Right renal cortex interstitium (tissue), 3 donors: ENCODE measurements at regions not wholly inside any gene's neighbourhood (a gene's known extent, or its start where the extent isn't known, plus 50 kb on each side); places are given as distances from the start of the nearest gene placed in this dataset.

Source experiments
- DNase-seq, 3 donors: peaks; one replicate each; pipeline ENCODE4 v3.0.0-alpha.2; 2013; ENCODE audit warnings: low read depth in 3 of 3, low spot score in 2 of 3

DNA sequence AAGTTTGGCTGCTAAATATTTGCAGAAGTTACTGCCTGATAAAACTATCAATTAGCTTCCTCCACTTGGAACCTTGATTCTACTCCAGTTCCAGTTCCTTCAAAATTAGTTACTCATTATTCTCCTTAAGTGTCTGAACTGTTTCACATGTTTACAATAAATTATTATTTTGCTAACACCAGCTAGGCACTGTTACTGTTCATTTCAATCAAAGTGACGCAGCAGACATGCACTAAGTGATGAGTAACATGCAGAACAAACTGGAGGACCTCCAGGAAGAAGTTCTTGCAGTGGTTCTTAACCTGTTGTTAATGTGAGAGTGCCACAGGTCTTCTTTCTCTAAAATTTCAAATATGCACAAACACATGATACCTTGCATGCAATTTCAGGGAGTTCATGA, 491.8 kb upstream of the SEMA3A start:
- DNase-seq, result no peak

DNA sequence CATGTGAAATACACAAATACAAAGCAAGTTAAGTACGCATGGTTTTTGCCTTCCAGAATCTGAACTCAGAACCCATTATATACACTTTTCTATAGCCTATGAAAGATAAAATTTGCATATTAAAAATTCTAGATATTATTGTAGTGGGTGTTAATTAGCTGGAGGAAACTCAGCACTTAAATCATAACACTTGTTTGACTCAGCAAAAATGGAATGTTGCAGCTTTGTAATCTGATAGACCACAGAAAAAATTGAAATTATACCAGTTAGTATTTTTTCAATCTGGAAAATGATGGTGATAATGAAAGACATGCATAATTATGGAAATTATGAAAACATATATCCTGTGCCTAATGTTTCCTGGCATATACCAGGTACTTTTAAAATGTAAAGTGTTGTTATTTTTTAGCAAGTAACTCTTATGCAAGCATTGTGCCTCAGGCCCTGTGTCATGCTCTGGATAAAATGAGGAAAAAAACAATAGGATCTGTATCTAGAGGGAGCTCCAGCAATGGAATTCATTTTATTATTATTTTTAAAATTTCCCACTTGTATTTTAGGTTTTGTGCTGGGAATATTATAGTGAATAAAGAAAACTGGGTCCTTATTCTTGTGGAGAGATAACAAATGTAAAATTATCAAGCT, 490.4 kb upstream of the SEMA3A start:
- no peak for DNase-seq

DNA sequence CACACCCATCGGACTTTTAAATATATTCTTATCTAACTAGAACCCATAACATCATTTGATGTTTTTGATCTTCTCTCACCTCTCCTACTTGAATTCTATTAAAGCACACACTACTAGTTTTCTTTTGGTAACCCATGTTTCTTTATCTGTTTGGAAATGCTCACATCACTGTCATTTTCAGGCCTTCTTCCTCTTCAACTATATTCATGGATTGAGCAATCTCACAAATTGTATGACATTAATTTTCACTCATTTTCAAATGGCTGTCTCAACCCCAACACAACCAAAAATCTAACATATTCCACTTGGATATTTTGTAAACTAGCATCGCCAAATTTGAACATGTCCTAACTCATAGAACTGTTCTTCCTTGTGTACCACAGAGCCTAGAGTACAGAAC, 488.0 kb upstream of the SEMA3A start:
- no peak for DNase-seq

DNA sequence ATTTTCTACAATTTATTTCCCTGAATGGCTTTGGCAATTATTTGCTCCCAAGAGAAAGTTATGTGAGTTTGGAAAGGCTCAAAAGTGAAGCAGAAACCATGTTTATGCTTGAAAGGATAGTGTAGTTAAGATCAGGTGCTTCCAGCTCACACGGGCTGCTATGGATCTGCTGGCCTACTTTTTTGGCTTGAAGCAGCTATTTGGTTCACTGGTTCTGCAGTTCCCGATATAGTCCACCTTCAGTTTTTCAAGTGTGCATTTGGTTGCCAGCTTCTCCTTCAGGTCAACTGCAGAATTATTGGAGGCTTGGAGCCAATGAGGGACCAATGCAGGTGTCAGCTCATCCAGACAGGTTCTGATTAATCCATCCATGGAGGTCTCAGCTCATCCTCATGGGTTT, 484.3 kb upstream of the SEMA3A start:
- DNase-seq, result no peak

DNA sequence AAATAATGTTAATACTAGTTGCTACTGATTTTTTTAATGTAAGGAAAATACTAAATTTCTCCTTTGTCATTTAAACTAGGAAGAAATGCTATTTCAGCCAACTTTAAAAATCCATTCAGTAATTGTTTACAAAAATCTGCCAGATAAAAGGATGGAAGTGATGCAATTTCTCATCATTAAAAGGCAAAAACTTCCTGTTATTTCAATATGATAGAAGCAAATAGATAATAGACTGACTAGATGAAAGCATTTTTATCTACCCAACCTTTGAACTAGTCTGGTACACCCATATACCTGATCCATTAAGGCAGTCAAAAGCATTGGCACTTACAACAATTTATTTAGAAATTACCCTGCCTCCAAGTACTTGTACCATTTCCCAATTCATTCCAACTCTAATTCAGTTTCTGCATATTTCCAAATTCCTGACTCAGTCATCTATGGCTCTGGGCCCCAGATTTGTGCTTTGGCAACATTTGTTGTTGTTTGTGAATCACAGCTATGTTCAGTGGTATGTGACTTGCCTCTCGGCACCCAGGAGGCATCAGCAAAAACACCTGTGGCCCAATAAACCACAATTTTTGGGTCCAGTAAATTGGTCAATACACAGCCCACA, 482.6 kb upstream of the SEMA3A start:
- DNase-seq, result no peak

DNA sequence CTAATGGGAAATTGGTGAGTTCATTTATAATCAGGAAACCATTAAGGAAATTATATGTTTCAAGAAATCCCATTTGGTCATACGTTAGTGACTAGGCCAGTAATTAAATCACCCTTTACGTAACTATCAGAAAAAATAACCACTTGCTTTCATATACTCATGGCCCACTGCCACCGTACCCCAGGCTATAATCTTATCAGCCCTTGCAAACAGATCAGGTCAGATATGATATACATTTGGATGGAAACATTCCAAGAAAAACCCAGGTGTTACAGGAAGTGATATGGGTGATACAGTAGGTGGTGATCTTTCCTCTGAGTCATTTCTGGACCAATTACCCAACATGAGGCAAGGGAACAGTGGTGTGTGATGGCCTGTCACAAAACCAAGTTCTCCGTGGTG, 481.0 kb upstream of the SEMA3A start:
- DNase-seq, result no peak

DNA sequence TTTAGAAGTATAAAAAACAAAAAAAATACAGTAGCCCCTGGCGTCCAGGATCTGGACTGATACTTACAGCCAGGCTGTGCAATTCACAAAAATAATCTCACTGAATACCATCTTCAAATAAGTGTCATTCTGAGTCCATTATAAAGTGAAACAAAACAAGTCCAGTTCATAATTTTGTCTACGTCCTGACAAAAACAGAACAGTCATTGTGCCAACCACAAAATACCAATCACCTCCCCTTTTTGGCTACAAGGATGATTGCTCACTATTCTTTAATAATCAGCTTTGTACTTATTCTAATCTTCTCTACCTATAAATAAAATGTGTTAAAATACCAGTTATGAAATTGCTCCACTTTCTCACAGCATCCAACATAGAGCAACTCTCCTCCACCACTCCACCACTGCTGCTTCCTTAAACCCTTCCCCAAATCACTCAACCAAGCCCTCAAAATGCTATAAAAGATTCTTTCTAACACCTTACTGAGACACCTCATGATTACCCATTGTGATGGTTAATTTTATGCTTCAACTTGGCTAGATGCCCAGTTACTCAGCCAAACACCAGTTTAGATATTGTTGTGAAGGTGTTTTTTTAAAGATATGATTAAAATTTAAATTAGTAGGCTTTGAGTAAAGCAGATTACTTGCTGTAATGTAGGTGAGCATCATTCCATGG, 479.8 kb upstream of the SEMA3A start:
- no peak for DNase-seq

DNA sequence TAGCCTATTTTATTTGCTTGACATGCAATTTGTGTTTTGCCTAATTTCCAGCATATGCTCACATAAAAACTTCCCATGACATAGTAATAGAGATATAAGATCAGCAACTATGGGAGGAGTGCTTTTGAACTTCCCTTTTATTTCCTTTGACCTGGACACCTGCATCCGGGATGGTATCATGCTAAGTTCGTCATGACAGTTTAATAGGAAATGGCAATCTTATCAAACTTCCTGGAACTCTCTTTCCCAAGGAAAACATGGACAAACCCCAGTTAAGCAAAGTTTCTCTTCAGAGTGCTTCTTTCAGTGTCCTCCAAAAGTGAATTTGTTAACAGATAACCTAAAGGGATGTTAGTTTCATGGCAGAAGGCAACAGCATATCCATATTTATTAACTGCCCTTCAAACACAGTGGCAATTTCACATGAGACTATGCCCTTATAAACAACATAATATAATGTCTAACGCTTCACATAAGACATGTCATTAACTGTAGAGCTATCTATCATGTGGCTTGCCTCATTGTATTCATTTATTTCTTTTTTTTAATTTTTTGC, 474.7 kb upstream of the SEMA3A start:
- DNase-seq, result no peak

DNA sequence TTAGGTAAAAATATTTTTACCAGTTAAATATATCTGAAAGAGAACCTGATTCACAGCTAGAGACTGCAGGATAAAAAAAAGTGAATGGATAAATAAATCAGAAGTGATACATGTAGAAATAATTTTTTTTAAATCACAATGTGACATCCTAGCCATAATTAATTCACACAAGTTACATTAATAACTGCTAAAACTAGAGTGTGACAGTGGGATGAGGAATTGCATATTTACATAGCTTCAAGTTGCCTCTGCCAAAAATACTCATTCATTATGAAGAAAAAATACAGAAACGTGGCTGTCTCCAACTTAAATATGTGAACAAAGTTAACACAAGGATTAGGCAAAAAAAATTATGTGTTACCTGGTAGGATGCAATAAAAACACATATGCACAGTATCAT, 473.5 kb upstream of the SEMA3A start:
- DNase-seq, result no peak

DNA sequence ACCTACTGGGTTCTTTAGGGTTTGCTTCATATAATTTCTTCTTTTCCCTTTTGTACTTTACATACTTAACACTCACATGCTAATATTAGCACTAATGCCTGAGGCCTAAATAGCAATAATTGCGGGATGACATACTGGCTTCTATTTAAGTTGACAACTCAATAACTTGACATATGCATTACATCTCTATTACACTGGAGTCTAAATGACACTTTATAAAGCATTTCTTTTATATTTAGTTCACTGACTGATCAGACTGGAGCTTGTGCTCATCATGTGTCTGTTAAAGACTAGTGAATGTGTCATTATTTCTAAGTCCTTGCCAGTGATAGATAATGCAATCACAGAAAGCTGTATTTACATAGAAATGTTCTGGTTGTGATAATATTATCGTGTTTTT, 472.1 kb upstream of the SEMA3A start:
- no peak for DNase-seq

DNA sequence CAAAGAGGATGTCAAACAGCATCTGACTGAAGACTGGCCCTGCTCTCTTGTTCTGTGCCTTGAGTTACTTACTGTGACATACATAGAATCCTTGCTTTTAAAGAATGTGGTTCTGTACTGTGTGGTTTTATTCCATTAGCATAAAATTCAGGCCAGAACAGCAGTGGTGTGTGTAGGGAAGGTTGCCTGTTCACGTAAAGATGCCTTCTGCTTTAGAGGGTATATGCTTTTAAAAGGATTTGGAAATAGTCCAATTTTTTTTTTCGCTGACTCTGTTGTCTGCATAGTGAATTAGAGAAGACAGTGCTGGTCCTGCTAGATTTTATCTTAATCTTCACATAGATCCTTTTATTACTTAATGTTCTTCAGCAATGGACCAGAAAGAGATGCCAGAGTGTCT, 470.8 kb upstream of the SEMA3A start:
- no peak for DNase-seq

DNA sequence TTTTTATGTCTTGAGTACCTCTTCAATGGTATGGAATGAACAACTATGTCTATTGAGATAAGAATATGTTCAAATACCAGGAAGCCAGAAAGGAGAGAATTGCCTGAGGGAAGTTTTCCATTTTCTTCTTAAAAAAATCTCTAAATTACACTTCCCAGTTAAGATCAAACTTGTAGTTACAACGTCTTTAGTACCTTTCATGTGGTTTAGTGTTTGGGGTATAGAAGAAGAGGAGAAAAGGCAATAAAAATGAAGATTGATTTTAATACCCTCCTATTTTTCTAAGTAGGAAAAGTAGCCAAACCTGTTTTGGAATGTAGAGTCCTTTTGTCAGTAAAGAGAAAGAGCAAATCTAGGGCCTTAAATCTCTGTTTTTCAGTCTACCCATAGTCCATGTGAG, 470.0 kb upstream of the SEMA3A start:
- DNase-seq, result no peak

DNA sequence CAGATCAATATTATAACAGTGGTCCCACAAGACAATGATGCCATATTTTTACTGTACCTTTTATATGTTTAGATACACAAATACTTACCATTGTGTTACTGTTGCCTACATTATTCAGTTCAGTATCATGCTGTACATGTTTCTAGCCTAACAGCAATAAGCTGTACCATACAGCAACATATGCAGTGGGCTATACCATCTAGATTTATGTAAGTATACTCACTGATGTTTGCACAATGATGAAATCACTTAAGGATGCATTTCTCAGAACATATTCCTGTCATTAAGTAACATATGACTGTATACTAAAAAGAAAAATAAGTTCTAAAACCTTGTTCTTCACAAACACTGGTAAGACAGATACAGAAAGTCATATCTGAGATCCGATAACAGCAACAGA, 468.6 kb upstream of the SEMA3A start:
- no peak for DNase-seq

DNA sequence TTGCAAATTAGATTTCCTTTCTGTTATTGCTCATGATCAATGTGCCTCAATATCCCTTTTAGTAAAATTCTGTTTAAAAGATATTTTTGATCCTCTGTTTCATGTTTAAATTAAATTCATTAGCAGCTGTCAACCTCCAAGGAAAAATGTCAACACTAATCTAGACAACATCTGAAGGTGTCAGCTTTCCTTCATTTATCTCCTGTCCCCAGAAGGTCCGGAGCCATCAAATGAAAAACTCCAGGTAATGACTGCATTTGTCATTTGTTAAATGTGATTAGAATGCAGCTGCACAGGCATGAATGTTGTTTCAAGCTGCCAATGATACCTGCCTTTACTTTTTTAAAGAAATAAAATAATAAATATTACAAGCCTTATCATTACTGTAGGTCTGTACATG, 463.7 kb upstream of the SEMA3A start:
- DNase-seq, result no peak

DNA sequence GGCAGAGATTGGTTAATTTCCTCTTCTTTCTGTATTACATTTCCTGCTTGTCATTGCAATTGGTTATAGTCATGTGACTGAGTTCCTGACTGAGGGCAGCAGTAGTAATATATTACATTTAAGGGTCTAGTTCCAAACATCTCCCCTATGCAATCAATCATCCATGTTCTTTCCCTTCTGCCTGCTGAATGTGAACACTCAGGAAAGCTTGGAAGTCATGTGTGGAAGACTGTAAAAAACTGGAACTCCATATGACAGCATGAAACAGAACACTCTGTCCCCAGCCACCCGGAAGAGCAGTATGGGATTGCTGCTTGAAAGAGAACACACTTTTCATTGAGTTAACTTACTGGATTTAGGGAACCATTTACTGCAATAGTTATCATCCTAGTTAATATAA, 459.7 kb upstream of the SEMA3A start:
- DNase-seq, result no peak

DNA sequence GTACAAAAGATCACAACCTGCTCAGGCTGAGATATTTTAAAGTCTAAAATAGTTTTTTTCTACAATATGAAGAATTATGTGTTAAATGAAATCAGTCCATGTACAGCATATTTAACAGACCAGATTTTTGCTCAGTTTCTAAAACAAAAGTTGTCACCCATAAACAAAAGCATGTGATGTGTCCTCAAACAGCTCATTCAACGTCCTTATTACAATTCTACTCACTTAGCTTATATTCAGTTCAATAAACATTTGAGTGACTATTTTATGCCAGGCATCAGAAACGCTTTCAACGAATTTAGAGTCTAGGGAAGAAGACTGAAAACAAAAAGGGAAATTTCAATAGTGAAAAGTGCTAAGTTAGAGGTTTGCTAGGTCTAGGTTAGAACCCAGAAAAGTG, 457.3 kb upstream of the SEMA3A start:
- no peak for DNase-seq

DNA sequence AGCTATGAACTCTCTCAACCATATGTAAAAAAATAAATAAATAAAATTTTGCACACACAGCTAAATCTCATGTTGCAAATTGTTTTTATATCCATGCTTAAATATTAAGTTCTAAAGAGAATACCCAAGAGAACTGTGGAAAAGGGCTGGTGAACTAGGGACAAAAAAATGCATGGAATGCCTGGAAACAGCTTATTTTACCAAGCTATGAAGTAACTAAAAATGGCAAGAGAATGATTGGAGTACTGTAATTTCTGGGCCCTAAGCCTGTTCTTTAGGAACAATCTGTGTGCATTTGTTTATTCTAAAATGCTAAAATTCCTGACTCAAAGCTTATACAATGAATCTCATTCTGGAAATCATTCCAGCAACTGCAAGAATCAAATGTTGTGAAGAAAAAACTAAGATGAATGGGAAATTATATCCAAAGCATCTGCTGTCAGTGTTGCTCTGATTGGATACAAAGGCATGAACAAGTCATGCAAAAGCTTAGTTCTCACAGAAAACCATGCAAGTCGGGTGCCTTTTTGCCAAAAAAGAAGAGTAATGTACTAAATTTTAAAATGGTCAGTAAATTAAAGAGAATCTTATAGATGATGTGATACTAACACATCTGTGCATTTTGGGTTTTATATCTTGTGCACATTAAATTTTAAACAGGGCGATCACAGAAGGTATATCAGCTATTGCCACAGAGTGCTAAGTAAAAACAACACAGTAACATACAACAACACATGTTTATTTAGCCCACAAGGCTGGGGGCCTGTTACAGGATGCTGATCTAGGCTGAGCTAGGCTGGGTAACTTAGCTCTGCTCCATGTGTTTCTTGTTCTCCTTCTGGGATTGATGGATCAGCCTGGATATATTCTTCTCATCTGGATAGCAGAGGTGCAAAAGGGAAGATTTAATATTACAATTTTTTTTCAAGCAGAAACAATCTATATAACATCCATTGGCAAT, 453.5 kb upstream of the SEMA3A start:
- no peak for DNase-seq

DNA sequence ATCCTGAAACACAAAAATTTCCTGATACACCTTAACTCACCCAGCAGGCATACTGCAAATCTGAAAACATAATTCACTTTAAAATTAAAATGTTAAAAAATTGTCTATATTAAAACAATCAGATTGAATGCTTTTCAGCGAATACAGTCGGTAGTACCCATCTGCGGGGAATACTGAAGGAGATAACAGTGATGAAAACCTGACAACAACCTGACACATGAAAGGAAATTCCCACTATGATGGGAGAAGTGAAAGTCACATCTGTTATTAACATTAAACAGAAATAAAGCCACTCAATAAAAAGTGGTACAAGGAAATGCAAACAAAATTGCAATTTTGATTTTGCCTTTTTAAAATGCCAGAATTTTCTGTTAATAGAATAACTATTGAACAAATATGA, 448.0 kb upstream of the SEMA3A start:
- no peak for DNase-seq

DNA sequence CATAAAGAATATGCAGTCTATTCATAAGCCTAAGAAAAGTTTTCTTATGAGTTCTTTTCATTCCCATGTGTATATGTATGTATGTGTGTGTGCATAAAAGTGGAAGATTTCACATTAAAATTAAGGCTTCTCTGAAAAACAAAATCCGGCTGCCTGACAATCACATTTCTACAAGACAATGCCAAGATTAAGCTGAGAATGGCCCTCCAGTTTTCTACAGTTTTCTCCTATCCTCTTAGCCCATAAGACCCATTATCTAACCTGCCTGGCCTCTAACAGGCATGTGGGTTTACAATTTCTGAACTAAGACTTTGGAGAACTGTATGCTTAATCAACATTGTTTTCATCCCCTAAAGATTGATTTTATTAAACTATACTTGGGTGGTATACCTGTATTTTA, 446.0 kb upstream of the SEMA3A start:
- DNase-seq, result no peak

DNA sequence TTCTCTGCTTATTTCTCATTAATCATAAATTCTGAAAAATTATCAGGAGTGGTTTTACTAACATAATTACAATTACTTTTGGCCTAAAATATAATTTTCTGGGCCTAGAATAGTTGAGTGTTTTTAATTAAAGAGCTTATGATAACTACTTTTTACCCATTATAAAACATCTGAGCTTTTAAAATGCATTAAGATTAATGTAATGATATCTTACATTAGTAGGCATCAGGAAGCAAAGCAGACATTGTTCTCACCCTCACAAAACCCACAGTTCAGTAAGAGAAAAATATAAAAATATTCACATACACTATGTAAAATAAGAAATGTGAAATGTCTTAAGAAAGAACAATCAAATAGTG, 443.7 kb upstream of the SEMA3A start:
- no peak for DNase-seq
